ENCODE measurements at regions not wholly inside any gene's neighbourhood (a gene's known extent, or its start where the extent isn't known, plus 50 kb on each side); places are given as distances from the start of the nearest gene placed in this dataset.
"Not testable (repeated sequence)": the region's sequence is repeated elsewhere in the genome, so short reads cannot be mapped to it uniquely, and the experiment has no call there.

DNA sequence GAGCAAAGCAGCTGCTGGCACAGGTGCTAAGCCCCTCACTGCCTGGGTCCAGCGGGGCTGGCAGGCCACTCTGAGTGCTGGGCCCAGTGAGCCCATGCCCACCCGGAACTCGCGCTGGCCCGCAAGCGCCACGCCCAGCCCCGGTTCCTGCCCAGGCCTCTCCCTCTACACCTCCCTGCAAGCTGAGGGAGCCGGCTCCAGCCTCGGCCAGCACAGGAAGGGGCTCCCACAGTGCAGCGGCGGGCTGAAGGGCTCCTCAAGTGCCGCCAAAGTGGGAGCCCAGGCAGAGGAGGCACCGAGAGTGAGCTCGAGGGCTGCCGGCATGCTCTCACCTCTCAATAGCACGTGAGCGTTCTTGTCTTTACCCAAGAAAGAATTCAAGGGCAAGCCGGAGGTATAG is 219.5 kb upstream of the FRG2C start:
- DNase-seq (ENCODE audit: low read depth): not testable (repeated sequence)

DNA sequence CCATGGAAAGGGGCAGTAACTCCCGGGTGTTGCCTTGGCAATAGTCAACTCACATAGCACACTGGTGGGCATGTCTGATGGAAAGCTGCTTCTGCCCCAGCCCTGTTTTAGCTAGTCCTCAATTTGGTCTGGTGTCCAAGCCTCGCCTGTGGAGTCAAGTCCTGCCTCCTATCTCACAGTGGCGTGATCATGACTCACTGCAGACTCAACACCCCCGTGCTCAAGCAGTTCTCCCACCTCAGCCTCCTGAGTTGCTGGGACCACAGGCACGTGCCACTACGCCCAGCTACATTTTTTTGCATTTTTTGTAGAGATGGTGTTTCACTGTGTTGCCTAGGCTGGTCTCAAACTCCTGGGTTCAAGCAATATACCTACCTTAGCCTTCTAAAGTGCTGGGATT is 218.9 kb upstream of the FRG2C start:
- DNase-seq (ENCODE audit: low read depth): not testable (repeated sequence)

DNA sequence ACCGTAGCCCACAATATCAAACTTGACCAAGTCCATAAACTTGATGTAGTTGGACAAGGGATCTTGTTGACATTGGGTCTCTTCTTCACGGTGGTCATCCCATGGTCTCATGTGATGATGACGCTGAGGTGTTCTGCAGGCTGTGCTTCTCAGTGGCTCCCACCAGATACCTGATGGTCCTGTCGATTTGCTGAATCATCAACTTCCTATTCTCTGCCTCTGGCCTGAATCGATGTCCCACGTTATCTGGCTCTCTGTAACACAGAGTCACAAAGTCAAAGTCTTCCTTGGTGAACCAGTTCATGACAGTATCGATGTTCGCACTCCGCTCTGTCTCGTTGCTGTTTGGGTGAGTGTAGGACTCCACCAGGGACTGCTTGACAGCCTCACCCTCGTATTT is 217.2 kb upstream of the FRG2C start:
- not testable (repeated sequence) for DNase-seq (ENCODE audit: low read depth)

DNA sequence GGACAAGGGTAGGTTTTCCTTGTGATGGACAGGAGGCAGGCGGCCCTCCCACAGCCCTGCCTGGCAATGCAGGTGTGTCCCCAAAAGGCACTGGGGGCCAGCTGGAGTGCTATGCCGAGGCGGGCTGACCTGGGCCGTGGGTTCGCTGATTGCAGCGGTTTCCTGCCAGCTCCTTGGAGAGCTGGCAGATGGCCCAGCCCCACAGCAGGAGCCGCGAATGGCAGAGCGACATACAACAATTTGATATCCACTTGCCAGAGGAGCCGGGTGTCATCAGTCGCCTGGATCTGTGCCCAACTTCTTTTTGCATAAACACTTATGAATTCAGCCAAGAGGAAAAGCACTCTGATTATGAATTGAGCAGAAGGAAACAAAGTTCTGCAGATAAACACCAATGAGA is 210.8 kb upstream of the FRG2C start:
- DNase-seq (ENCODE audit: low read depth): not testable (repeated sequence)

DNA sequence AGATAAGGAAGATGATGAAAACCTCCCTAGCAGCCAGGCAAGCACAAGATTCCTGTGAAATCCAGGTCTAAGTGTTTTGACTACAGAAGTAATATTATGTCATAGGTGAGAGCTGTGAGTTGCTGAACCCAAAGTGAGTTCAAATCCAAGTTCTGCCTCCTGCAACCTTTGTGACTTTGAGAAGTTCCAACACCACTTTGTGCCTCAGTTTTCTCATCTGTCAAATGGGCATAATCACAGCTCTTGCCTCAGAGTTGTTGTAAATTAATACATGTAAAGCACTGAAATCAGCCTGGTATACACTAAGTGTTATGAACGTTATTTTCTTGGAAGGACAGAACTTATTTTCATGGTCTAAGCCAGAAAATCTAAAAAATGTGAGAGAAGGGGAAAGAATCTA is 210.3 kb upstream of the FRG2C start:
- not testable (repeated sequence) for DNase-seq (ENCODE audit: low read depth)

DNA sequence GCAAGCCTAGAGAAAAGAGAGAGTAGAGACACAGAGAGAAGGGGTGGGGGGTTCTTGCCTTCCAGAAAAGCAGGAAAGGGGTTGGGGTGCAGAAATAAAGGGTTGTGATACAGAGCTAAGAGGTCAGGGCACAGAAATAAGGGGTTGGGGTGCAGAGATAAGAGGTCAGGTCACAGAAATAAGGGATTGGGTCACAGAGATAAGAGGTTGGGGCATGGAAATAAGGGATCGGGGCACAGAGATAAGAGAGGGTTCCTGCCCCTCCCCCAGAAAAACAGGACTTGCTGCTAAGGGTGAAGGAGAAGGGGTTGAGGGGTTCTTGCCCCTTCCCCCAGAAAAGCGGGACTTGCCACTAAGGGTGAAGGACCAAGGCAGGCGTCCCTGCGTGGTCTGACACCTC is 189.6 kb upstream of the FRG2C start:
- DNase-seq (ENCODE audit: low read depth): not testable (repeated sequence)

DNA sequence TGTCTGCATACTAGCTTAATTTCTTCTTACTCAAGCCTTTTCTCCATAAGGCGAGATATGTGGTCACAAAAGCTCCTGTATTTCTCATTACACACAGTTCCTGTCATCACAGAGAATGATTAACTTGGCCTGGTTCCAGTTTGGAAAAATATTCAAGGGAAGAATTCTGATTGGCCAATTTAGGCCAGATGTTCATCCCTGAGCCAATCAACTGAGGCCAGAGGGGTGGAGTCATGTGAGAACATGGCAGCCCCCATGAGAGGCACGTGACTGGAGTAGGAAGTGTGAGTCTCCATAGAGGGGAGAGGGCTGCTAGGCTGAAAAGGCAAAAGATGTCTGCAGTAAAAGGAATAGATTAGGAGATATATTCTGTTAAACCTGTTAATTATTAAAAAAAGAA is 167.5 kb upstream of the FRG2C start:
- not testable (repeated sequence) for DNase-seq (ENCODE audit: low read depth)

DNA sequence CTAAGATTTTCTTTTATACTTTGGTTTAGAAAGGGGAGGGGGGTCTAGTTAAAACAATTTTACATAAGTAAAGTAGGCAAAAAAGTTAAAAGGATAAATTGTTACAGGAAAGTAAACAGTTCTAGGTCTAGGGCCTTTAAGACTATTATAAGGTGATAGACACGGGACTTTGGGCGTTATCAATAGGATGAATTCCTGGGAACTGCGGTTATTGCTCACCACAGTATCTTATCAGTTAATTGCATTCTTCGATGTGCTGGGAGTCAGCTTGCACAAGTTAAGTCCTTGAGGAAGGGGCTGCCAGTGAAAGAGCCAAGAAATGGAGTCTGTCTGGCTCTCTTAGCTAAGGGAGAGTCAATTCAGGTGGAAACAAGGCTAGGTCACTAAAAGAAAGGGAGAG is 163.8 kb upstream of the FRG2C start:
- DNase-seq (ENCODE audit: low read depth): not testable (repeated sequence)

DNA sequence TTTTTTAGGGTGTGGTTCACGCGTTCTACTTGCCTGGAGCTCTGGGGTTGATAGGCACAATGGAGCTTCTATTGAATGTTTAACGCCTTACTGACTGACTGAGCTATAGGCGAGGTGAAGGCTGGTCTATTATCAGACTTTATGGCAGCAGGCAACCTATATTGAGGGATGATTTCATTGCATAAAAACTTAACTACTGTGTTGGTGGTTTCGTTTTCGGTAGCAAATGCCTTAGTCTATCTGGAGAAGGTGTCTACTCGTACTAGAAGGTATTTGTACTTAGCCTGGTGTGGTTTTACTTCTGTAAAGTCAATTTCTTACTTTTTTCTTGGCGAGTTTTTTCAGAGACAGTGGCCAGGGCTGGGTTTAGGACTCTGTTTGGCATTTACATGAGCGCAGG is 162.0 kb upstream of the FRG2C start:
- not testable (repeated sequence) for DNase-seq (ENCODE audit: low read depth)

DNA sequence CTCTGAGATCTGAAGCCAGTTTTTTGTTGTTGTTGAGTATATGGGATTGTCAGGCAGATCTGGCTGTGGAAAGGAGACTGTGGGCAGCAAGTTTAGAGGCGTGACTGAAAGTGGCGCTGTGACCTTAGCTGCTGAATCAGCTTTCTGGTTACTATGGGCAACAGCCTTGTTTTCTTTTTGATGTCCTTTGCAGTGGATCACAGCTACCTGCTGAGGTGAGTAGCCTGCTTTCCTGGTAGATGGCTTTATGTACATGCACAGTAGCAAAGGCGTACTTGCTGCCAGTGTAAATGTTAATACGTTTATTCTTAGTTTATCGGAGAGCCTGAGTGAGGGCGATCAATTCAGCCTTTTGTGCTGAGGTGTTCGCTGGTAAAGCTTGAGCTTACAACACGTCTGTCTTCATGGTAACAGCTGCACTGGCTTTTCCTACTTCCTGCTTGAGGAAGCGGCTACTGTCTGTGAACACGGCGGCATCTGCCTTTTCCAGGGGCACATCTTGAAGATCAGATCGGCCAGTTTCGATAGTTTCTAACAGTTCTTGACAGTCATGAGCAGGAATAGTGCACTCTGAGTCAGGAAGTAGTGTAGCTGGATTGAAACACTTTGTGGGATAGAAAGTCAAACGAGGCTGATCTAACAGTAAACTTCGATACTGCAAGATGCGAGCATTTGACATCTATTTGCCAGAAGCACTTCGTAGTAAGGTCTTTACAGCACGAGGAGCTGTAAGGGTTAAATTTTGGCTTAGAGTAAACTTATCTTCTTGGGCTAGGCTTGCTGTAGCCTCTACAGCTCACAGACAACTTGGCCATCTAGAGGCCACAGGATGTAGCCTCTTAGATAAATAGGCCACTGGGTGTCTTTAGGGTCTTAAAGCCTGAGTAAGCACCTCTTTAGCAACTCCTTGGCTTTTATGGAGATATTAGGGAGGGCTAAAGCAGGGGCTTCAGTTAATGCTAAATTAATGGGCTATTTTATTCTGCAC is 161.1 kb upstream of the FRG2C start:
- DNase-seq (ENCODE audit: low read depth): not testable (repeated sequence)

DNA sequence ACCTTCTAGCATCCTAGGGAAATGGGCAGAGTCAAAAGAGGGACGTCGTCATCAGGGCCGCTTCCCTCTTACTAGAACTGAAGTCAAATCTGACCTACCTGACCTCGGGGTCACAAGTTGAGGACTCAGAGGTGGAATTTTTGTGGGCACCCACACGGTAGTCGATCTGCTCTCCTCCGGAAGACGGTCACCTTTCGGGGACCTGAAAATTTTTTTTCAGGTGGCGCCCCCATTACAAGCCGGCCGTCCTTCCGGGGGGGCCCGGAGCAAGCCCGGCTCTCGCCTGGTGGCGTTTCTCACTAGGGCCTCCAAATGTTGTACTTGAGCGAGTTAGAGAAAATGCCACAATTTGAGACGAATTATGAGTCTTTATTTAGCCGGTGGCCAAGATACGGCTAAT is 157.5 kb upstream of the FRG2C start:
- no peak for DNase-seq (ENCODE audit: low read depth)

DNA sequence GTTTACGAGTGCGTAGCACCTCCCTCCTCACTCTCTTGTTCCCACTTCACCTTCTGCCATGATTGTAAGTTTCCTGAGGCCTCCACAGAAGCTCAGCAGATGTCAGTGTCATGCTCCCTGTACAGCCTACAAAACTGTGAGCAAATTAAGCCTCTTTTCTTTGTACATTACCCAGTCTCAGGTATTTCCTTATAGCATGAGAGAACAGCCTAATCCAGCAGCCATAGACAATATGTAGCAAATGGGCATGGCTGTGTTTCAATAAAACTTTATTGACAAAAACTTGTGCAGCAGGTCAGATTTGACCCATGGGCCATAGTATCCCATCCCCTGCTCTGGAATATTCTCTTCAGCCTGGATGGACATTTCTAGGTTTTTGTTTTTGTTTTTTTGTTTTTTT is 156.2 kb upstream of the FRG2C start:
- DNase-seq (ENCODE audit: low read depth): not testable (repeated sequence)

DNA sequence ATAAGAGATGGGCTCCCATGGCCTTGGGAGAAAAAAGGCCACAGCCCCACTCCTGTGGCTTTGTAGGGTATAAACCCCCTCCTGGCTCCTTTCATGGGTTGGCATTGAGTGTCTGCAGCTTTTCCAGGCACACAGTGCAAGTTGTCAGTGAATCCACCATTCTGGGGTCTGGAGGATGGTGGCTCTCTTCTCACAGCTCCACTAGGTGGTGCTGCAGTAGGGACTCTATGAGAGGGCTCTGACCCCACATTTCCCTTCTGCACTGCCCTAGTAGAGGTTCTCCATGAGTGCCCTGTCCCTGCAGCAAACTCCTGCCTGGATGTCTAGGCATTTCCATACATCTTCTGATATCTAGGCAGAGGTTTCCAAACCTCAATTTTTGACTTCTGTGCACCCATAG is 136.5 kb upstream of the FRG2C start:
- not testable (repeated sequence) for DNase-seq (ENCODE audit: low read depth)

DNA sequence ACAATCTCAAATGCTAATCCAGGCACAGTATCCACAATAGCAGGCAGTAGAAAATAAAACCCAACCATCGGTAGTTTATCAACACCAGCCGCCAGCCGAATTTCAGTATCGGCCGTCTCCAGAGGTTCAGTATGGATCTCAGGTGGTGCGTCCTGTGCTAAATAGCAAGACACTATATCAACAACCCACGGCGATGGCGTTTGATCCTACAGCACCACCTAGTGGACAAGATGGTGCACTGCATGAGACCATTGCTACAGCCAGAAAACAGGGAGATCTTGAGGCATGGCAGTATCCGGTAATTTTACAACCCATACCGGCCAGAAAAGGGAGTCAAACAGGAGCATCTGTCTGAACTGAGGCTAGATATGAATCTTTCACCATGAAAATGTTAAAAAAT is 112.0 kb upstream of the FRG2C start:
- not testable (repeated sequence) for DNase-seq (ENCODE audit: low read depth)

DNA sequence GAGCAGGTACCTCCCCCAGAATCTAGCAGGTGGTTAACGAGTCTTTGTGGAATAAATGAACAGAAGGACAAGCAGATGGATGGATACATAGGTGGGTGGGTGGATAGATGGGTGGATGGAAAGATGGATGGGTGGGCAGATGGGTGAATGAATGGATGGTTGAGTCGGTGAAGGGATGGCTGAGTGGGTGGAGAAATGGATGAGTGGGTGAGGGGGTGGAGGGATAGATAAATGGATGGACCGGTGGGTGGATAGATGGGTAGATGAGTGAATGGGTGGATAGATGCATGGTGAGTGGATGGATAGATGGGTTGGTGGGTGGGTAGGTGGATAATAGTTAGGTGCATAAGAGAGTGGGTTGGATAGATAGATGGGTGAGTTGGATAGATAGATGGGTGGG is 99.7 kb upstream of the FRG2C start:
- DNase-seq (ENCODE audit: low read depth): not testable (repeated sequence)

DNA sequence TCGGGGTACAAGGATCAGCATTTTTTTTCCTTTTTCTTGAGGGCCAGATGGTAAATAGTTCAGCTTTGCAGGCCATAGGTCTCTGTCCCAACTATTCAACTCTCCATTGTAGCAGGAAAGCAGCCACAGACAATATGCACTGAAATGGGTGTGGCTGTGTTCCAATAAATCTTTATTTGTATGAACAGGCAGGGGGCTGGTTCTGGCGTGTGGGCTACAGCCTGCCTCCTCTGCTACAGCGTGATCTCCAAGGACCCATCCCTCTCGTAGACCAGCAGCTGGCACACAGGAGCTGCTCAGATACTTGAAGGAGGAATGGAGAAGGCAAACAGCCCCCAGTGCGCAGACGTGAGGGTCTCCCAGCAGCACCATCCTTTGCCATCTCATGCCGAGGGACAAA is 91.8 kb upstream of the FRG2C start:
- not testable (repeated sequence) for DNase-seq (ENCODE audit: low read depth)

DNA sequence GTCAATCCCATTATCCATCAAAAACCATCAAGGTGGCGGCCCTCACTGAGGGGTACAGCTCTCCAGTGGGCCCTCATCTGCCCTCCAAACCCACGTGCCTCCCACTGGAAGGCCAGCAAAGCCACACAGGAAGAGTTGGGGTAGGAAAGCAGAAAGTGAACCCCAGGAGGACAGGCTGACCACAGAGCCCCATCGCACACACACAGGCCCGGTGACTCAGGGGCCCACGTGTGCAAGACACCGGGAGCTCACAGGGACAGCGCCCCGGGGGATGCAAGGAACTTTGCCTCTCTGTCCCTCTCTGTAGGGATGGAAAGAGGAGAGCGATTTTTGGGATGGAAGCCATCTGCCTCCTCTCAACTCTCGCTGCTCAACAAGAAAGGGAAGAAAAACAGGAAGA is 85.0 kb upstream of the FRG2C start:
- not testable (repeated sequence) for DNase-seq (ENCODE audit: low read depth)

DNA sequence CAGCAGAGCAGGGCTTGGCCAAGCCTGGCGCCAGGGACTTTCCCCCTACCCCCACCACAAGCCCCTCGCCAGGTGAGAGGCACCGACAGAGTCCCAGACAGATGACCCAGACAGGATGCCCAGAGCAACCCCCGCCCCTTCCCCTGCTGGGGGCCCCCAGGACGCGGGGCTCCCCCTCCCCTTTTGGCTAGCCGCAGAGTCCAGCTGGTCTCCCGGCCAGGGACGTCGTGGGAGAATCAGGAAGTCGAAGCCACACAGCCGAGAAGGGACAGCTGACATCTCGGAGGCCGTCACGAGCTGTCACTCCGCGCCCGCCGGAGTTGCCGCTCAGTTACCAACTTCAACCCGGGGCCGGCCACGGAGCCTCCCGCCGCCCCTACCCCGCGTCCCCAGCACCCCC is 84.6 kb upstream of the FRG2C start:
- not testable (repeated sequence) for DNase-seq (ENCODE audit: low read depth)

DNA sequence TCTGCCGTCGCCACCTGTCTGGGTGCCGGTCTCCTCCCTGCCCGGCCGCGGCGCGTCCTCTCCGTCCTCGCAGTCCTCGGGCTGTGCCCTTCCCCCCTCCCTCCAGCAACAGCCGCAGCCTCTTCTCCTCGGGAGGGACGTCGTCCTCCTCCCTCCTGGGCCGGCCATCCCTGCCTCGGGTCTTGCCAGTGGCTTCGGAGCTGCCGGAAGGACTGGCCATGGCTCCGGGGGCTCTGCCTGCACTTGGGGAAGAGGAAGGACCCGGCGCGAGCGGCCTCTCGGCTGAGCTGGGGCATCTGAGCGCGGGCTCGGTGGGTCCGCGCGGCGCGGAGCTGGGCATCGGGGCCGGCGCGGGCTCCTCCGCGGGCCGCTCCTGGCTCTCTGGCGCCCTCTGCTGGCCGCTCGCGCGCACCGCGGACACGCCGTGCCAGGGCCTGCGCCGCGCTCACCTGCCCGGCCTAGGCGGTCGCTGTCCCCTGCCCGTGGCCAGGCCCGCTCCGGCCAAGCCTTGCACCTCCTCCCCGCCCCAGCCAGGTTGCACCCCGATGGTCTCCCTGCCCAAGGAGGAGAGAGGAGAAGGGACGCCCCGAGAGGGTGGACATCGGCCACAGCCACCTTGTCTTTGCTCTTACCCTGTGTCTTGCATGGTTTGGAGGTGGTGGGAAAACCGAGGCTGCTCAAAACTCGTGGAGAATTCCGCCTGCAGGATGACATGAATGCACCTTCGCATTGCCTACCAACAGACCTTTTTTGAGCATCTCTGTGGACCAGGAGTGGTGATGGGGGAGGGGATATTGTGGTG is 83.9 kb upstream of the FRG2C start:
- DNase-seq (ENCODE audit: low read depth): peak; percentile 18

DNA sequence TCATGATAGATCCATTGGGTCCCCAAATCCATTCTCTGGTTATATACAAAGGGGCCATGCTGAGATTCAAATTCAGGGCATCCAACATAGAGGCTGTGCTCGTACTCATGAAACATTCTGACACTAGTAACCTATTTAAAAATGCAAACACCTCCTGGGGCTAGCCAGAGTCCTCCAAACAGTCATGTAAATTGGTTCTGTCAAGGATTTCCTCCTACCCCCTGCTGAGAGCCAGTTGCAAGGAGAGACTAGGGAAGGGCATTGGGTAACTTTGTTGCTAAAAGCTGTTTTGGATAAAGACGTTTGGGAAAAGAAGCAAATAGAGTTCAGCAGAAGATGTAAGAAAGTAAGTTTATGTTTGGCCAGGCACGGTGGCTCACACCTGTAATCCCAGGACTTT is 81.6 kb upstream of the FRG2C start:
- not testable (repeated sequence) for DNase-seq (ENCODE audit: low read depth)

DNA sequence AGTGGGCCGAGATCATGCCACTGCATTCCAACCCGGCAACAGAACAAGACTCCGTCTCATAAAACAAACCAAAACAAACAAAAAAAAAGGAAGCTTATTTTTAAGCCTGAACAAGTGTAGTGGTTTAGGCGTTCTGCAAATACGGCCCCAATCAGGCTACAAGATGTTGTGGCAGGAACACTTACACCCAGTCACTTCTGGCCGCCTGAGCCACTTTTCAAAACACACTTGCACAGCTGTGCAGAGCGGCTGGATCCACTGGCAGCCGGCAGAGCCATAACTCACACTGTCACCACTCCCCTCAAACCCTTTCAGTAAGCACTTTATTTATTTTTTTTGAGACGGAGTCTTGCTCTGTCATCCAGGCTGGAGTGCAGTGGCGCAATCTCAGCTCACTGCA is 81.0 kb upstream of the FRG2C start:
- not testable (repeated sequence) for DNase-seq (ENCODE audit: low read depth)

DNA sequence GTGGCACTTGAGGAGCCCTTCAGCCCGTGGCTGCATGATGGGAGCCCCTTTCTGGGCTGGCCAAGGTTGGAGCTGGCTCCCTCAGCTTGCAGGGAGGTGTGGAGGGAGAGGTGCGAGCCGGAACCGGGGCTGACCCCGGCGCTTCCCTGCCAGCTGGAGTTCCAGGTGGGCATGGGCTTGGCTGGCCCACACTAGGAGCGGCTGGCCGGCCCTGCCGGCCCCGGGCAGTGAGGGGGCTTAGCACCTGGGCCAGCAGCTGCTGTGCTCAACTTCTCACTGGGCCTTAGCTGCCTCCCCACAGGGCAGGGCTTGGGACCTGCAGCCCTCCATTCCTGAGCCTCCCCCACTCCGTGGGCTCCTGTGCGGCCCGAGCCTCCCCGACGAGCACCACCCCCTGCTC is 76.4 kb upstream of the FRG2C start:
- not testable (repeated sequence) for DNase-seq (ENCODE audit: low read depth)

DNA sequence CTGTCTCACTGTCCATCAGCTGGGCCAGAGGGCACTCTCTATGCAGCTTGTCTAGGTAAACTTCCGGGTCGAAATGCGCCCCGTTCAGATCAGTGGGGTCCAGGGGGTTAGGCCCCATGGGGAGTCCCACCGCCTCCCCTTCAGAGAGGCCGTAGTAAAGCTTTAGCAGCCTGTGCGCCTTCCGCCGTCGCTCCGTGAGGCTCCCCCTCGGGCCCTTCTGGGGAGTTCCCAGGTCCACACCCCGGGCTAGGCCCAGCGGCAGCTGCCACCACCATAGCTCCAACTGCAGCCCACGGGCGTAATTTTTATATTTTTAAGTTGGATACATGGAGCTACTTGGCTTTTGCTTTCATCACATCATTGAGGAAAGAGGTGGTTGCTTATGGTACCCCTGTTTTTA is 73.7 kb upstream of the FRG2C start:
- DNase-seq (ENCODE audit: low read depth): not testable (repeated sequence)

Data from activated T-helper 1 cell treated with Interleukin-2 at 50 U/mL for 16 hours (primary cell).